ENCODE measurements at regions not wholly inside any gene's neighbourhood (a gene's known extent, or its start where the extent isn't known, plus 50 kb on each side); places are given as distances from the start of the nearest gene placed in this dataset.

DNA sequence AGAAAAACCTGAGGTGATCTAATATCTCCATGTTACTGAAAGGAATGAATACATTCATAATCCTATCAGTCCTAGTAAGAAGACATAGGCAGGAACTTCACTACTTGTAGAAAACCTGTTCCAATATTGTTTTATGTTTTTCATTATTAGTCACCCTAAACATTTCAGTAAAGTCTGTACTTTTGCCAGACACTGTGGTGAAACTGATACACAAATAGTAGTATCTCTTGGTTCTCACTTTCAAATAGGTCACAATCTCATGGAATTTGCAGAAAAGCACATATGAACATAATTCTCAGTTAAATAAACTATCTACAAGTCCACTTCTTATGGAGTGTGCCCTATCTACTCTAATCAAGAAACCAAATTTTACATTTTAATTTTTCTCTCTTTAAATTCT lies 88.3 kb upstream of the PCDH9 start:
- no peak overlapping the region for H3K27ac ChIP-seq
- H3K36me3 ChIP-seq, result no peaks in the 10 kb centered on the region
- no peak for ATAC-seq
- peaks cover 0 to 3% (median 0%) of the 10 kb centered on the region in 11 donors for H3K9me3 ChIP-seq
- no peak overlapping the region for H3K4me3 ChIP-seq
- DNase-seq, result no peak
- no peaks in the 10 kb centered on the region for H3K27me3 ChIP-seq
- H3K4me1 ChIP-seq, result no peaks in the 10 kb centered on the region
- no peak for TF ChIP-seq CTCF (IDR thresholded peaks at IDR 0.05)
- intact Hi-C loops (cut with DNase I), result no loop called here

DNA sequence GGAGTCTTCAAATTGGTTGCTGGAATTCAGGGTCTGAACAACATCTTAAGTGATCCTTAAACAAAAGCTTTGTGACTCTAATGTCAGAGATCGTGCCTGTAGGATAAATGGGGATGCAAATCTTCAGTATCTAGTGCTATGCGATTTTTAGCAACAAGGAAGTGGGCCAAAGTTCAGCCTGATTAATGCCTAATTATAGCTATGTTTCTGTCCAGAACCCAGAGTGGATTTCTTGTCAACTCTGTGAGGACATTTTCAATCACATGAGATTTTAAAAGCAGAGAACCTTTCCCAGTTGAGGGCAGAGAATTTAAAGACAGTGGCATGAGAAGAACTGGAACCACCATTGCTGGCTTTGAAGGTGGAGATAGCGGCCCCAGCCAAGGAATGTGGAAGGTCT lies 84.3 kb upstream of the PCDH9 start:
- WGBS, 2 donors, result 56 to 60% methylated on average over 3 of the region's 3 CpGs
- Histone ChIP-seq H3K27ac (peak overlapping the region in 1 of 10 donors; percentile 55), H3K27me3 (no peaks in the 10 kb centered on the region), H3K4me1 (no peaks in the 10 kb centered on the region), H3K9me3 (no peaks in the 10 kb centered on the region), H3K4me3 (no peak overlapping the region), H3K36me3 (no peaks in the 10 kb centered on the region)
- intact Hi-C loops (cut with DNase I), result no loop called here
- TF ChIP-seq CTCF (IDR thresholded peaks at IDR 0.05), result no peak
- DNase-seq, result no peak
- ATAC-seq, result peak in 3 of 8 donors; percentile 19 to 88 (median 53)

DNA sequence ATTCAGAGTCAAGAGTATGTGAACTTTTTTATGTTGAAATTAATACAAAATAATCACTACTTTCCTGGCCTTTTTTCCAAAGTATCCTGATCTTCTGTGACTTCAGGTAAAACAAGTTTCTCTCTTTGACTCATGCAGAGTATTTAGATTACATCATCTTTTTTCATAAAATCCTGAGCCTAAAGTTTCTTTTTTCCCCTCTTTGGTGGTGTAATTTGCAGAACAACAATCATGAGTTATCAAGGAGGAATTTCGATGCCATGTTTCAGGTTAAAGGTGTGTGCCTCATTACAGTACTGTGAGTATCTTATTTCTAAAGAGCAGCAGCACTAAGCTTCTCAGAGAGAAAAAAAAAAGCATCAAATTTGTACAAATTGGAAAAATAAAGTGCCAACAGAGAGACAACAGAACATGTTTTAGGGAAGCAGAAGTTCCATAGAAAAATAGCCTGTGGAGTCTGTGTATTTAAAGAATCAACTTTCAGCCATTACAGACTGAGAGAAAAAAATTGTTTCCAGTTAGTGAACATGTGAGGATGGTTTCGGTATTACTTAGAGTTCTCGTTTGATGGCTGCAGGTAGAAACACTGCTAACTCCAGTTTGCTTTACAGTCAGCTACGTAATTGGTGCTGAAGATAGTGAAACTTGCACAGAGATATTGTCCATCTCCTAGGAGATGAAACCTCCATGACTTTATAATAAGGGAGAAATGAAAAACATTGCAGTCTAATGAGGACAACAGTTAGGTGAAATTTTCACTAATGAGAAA lies 78.1 kb upstream of the PCDH9 start:
- no peak overlapping the region for H3K27ac ChIP-seq
- TF ChIP-seq CTCF (IDR thresholded peaks at IDR 0.05), result no peak
- no peaks in the 10 kb centered on the region for H3K36me3 ChIP-seq
- H3K9me3 ChIP-seq, result peaks cover 0 to 5% (median 0%) of the 10 kb centered on the region in 11 donors
- 73 to 89% methylated on average over 4 of the region's 4 CpGs for WGBS, 2 donors
- DNase-seq (no peak), ATAC-seq (no peak)
- no peaks in the 10 kb centered on the region for H3K27me3 ChIP-seq
- H3K4me3 ChIP-seq, result no peak overlapping the region
- intact Hi-C loops (cut with DNase I), result no loop called here
- no peaks in the 10 kb centered on the region for H3K4me1 ChIP-seq

- Histone ChIP-seq H3K9me3 (peaks cover 0 to 5% (median 0%) of the 10 kb centered on the region in 11 donors), H3K27ac (no peak overlapping the region), H3K4me3 (no peak overlapping the region), H3K4me1 (no peaks in the 10 kb centered on the region), H3K36me3 (no peaks in the 10 kb centered on the region), H3K27me3 (no peaks in the 10 kb centered on the region)
- ATAC-seq (no peak), DNase-seq (no peak)
- TF ChIP-seq CTCF (IDR thresholded peaks at IDR 0.05), result no peak
- WGBS, 2 donors, result 84 to 90% methylated on average over 1 of the region's 1 CpG
- intact Hi-C loops (cut with DNase I), result no loop called here
These were observed 76.6 kb upstream of the PCDH9 start for GRCh38 chr13:67306742-67307141.

All from heart right ventricle (tissue), 16 donors.